HEK293T (cell line): ENCODE measurements at regions not wholly inside any gene's neighbourhood (a gene's known extent, or its start where the extent isn't known, plus 50 kb on each side); places are given as distances from the start of the nearest gene placed in this dataset.

Experiments used
- ELF4 ChIP-seq: fragments of 450-650 bp; IDR thresholded peaks from 2 replicates; pipeline ENCODE4 v1.6.1; 2017; ENCODE audit warnings: antibody characterized with exemption
- TARDBP ChIP-seq: fragments of 450-650 bp; IDR thresholded peaks from 2 replicates; pipeline ENCODE4 v1.6.1; 2016

- TF ChIP-seq TARDBP: no peak
- no peak for TF ChIP-seq ELF4
Measured at GRCh38 chr7:130972201-130972600, 238.2 kb upstream of the KLF14 start.
